Midbrain (tissue), 1 donor: ENCODE measurements at regions not wholly inside any gene's neighbourhood (a gene's known extent, or its start where the extent isn't known, plus 50 kb on each side); places are given as distances from the start of the nearest gene placed in this dataset.
"Not testable (repeated sequence)": the region's sequence is repeated elsewhere in the genome, so short reads cannot be mapped to it uniquely, and the experiment has no call there.

Experiments used
- DNase-seq: peaks from one replicate; lab custom pipeline; 2025; lab: John Stamatoyannopoulos, UW

DNA sequence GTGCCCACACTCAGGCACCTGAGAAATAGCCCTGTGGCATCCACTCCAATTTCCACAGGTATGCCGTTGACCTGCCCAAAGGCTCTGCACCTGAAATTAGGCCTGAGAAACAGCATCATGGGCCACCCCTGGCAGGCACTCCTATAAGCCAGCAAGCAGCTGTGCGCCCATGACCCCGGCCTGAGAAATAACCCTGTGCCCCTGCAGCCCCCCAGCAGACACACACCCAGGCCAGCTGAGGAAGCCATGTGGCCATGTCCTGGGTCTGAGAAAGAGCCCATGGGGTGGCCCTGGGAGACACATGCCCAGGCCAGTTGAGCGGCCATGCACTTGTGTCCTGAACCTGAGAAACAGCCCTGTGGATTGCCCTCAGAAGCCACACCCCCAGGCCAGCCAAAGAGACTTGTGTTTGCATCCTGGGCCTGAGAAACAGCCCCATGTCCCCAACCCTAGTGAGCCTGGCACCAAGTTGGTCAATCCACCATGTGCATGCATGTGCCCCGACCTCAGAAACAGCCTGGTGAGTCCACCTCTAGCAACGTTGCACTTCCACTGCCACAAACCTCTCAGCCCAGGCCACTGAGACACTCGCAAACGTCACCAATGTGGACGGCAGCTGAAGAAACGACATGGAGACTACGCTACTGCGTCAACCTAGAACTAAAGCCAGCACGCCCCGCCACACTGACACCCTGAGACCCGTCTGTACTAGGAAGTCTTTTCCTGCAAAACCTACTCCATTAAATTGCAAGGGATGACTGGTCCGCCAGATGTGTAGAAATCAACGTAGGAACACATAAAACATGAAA is 411.9 kb downstream of the TMEM121 start:
- DNase-seq: no peak

DNA sequence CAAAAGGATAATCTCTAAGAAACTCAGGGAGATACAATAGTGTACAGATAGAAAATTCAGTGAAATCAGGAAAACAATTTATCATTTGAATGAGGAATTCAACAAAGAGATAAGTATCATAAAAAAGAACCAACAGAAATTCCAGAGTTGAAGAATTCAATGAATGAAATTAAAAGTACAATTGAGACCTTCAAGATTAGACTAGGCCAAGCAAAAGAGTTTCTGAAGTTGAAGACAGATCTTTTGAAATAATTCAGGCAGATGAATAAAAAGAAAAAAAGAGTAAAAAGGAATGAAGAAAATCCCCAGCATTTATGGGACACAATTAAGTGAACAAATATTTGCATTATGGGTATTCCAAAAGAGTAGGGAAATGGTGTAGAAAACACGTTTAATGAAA is 412.6 kb downstream of the TMEM121 start:
- DNase-seq: no peak

DNA sequence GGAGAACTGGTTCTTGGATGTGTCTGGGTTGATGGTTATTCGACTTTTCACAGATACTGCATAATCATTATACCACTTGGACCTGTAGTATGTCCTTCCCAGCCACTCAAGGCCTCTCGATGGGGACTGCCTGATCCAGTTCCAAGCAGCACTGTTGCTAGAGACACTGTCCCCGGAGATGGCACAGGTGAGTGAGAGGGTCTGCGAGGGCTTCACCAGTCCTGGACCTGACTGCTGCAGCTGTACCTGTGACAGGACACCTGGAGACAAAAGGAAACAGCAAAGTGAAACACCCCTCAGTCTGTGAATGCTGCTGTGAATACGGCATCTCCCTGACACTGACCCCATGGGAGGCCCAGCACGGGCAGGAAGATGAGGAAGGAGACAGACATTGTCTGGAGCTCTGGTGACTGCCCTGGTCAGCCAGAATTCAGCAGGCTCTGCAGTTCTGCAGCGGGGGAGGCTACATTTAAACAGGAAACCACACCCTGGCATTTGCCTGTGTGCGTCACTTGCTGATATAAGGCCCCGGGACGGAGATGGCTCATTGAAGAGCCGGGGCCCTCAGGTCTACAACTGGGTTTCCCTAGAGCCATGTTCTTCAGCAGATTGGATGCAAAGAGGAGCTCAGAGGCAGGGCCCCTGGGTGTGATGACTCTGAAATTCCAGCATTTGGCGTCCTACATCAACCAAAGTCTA is 413.6 kb downstream of the TMEM121 start:
- DNase-seq: no peak

DNA sequence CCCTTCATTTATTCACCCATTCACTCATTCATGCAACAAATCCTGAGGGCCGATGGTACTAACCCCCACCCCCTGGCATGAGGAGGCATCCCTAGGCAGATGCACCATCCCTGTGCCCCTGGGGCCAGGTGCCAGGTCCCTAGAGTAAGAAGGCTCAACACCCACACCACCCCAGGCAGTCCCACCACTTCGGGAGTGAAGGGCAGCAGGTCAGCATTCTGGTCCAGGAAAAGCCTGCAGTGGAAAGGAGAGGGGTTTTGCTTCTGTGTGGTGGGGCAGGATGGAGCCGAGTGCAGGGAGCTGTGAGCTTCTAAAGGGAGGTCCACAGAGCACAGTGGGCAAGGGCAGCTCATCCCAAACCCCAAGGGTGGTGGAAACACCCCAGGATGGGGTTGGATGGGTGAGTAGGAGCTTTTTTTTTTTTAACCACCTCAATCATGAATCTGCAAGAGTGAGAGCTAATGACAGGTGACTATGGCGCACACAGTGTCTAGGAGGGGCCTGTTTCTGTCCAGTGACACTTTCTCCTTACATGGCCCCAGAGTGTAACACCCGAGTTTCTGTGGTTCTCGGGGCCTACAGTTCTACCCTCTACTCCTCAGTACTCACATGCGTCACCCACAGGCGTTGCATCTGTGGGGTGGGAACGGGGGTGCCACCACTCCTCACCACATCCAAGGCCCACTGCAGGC is 414.3 kb downstream of the TMEM121 start:
- DNase-seq: no peak

DNA sequence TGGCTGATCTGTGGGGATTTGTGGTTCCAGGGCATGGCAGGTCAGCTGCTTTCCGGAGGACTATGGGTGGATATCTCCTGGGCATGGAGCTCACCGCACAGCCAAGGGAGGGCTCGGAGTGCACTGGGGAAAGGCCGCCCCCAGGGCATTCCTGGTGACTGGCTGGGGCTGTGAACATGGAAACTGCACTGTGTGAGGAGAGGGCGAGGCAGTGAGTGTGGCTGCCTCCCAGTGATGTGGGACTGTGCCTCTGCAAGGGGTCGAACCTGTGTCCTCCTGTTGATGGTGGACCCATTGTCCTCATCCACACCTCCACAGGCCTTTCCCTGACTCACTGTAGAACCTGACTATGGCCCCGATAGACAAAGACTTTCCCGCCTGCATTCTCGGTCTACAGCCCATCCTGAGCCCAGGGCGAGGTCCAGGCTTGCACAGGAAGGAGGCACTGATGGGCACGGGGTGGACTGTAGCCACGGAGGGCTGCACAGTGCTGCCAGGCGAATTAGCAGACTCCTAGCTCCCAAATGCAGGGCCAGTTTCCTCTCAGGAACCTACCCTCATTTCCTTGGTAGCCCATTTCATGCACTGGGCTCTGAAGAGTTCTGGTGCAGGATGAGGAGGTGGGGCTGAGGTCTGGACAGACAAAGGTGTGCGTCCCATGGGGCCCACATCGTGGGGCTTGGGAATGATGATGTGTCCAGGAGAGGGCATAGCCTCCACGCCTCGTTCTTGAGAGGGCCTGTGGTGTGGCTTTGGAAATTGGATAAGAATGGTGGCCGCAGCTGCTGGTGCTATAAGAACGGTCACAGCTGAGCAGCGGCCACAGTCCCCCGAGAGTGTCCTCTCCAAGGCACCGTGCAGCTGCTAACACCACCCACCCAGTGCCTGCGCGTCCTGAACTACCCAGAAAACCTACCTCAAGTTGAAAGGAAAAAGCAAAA is 415.1 kb downstream of the TMEM121 start:
- no peak for DNase-seq

DNA sequence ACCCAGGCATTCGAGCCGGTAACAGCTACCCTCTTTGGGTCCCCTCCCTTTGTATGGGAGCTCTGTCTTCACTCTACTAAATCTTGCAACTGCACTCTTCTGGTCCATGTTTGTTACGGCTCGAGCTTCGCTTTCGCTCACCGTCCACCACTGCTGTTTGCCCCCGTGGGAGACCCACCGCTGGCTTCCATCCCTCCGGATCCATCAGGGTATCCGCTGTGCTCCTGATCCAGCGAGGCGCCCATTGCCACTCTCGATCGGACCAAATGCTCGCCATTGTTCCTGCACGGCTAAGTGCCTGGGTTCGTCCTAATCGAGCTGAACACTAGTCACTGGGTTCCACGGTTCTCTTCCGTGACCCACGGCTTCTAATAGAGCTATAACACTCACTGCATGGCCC is 416.3 kb downstream of the TMEM121 start:
- not testable (repeated sequence) for DNase-seq

DNA sequence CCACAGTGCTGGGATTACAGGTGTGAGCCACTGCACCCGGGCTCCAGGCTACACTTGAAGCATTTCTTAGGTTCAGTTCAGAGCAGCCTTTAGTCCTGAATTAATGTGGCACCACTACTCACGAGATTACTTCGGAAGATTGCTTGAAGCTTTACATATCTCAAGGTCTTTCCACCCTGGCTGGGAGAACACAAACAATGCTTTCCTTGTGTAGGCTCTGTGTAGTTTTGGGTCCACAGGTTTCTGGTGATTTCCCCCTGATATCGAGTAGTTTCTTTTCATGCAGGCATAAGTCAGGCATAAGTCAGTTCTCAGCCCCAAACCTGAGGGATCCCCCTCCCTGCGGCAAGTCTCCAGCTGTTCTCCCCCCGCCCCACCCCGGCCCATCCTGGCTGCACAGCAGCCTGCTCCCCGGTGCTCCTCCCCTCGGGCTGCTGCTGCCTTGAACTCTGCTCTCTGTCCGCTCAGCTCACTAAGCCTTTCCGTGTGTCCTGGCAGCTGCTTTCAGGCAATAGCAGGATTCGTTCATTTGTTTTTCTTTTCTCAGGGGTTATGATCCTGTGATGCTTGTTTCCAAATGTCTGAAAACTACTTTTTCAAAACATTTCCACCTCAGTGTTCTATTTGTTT is 417.7 kb downstream of the TMEM121 start:
- DNase-seq: no peak

DNA sequence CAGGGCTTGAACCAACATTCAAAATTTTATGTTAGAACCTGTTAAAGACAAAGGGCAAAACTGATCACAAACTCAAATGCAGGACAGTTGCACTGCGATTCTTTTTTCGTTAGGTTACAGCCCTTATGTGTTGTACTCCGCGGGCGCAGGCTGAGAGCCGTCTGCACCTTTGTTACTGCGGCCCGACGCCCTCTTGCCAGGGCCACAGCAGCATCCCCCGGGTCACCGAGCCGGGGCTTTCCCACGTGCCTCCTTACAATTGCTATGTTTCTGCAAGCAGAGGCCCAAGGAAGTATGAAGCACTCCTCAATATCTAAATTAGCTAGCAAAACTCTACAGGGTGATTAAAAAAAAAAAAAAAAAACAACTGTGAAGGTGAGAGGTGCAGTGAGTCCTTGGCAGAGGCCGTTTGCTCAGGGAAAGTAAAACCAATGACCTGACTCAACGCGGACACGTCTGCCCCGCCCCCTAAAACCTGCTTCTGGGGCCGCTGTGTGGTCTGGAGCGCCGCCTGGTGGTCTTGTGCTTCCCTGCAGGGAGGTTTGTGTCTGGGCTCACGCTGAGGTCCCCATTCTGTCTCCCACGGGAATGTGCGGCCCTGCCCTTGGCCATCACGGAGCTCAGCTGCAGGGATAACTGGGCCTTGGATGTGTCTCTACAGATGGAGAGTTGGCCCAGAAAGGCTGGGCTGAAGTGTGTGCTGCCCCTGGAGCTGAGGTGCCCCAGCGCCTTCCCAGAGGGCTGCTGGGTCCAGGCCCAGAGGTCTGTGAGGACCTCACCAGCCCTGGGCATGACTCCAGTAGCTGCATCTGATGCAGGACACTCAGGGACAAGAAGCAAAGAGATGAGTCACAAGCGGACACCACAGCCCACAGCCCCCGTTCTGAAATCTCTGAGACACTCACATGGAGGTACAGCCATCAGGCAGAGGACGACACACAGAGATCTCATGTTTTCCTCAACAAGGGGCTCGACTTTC is 418.5 kb downstream of the TMEM121 start:
- no peak for DNase-seq

DNA sequence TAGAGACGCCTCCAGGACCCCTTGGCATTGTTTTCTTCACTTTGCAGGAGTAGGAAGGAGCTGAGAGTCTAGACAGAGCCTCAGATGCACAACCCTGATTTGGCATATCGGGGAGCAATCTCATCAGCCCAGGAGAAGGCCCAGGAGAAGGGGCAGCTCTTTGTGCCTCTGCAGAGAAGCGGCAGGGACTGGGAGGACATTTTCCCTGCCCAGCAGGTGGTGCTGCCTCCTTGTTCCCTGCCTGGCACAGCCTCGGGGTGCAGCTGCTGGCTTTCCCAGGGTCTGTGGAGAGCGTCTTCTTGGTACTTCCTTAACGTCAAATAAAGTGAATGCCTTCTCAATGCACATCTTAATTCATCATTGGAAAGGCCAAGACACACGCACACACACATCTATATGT is 419.5 kb downstream of the TMEM121 start:
- DNase-seq: no peak

DNA sequence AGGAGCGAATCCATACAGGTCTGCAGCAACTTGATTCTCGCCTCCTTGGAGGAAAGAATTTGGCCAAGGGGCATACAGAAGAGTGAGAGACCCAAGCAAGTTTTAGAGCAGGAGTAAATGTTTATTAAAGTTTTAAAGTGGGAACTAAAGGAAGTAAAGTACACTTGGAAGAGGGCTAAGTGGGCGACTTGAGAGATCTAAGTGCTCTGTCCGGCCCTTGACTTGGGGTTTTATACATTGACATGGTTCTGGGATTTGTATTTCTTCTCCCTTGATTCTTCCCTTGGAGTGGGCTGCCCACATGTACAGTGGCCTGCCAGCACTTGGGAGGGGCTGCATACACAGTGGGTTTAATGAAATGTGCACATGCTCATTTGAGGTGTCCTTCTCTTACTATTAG is 421.2 kb downstream of the TMEM121 start:
- no peak for DNase-seq

DNA sequence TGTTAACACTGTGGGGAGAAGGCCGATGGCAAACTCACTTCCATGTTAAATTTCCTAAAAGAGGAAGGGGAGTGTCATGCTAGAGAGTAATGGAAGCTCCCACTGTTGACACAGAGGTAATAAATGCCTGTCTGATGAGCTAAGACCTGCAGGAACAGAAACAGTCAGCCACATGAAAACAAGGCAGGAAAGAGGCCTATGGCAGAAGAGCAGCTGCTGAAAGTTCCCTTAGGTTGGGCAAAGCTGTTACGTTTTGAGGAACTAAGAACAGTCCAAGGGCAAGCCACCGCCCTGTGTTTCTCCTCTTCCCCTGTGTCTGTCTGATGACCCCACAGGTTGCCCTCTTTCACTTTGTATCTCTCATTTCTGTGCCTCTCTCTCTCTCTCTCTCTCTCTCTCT is 422.6 kb downstream of the TMEM121 start:
- not testable (repeated sequence) for DNase-seq

DNA sequence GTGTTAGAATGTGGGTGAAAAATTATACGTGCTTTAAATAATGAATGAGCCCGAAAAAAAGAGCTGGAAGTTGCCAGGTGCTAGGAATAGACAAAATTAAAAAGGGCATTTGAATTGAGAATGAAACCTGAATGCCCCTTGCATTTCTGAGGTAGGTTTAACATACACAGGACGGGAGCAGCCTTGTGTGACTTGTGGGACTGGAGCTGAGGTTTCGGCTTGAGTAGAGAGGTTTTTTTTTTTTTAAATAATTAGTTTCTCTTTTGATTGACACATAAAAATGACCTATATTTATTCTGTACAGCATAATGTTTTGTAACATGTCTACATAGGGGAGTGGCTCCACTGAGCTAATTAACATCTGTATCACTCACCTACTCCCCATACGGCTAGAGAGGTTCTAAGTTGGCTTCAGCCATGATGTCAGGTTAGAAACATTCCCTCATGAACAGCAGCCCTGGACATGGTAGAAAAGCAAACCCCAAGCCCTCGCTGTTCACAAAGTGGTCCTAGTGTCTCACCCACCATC is 424.0 kb downstream of the TMEM121 start:
- DNase-seq: not testable (repeated sequence)

DNA sequence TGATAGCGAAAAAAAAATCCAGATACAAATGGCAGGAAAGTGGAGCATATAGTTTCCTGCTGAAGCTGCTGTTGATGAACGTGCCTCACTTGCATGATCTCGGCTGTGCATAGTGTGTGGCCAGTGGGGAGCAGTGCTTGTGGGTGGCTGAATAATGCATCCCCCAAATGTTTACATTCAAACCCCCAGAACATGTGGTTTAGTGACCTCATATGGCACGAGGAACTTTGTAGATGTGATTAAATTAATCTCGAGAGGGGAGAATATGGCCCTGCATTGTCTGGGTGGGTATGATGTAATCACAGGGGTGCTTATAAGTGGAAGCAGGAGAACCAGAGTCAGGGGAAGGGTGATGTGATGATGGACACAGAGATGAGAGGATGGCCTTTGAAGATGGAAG is 425.0 kb downstream of the TMEM121 start:
- DNase-seq: no peak

DNA sequence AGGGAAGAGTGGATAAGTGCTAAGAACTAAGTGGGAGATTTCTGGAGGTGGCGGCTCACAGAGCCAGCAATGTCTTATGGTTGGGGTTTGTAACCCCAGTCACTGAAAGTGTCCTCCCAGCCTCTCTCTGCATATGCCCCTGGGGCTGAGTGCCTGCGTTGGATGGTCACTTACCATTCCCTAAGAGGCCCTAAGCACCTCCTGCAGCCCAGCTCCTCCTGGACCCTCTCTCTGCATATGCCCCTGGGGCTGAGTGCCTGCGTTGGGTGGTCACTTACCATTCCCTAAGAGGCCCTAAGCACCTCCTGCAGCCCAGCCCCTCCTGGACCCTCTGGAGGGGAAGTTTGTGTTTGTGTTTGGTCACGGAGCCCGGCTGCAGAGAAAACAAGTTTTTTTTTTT is 425.8 kb downstream of the TMEM121 start:
- no peak for DNase-seq

DNA sequence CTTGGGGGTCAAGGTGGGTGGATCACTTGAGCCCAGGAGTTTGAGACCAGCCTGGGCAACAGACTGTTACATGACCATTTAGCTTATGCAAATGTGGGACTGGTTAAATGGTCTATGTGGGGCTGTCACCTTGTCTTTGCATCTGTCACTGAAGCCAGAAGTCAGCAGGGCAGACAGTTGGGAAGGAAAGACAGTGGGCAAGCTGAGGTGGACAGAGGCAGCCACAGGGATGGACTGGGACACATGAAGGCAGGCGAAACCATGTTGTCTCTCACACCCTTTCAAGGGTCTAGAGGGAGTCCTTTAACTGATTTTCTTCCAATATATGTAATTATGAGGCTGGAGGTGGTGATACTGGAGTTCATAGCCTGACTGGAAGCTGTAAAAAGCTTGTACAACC is 426.4 kb downstream of the TMEM121 start:
- DNase-seq: no peak

DNA sequence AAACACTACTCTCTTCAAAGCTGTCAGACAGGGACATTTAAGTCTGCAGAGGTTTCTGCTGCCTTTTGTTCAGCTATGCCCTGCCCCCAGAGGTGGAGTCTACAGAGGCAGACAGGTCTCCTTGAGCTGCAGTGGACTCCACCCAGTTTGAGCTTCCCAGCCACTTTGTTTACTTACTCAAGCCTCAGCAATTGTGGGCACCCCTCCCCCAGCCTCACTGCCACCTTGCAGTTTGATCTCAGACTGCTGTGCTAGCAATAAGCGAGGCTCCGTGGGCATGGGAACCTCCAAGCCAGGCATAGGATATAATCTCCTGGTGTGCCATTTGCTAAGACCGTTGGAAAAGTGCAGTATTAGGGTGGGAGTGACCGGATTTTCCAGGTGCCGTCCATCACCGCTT is 435.2 kb downstream of the TMEM121 start:
- not testable (repeated sequence) for DNase-seq

DNA sequence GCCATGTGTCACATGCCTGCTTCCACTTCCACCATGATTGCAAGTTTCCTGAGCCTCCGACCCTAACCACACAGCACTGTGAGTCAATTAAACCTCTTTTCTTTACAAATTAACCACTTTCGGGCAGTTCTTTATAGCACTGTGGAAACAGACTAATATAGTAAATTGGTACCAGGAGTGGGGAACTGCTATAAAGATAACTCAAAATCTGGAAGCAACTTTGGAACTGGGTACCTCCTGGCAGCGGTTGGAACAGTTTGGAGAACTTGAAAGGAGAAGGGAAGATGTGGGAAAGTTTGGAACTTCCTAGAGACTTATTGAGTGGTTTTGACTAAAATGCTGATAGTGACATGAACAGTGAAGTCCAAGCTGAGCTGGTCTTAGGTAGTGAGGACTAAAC is 436.1 kb downstream of the TMEM121 start:
- no peak for DNase-seq

DNA sequence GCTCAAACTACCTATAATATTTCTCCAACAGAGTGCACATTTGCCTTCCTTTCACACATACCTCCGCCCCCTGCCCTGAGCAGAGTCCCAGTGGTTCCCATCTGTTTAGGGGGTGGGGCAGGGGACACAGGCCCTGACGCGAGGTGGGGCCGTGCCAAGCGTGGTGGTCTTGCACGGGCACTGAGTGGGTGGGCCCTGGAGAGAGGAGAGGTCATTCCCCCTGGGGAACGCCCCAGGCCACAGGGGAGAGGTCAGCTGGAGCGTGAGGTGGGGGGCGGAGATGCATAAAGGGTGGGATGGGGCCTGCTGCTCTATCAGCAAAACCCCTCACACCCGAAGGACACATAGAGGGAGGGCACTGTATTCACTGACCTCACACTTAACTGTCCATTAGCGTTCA is 441.9 kb downstream of the TMEM121 start:
- DNase-seq: no peak

DNA sequence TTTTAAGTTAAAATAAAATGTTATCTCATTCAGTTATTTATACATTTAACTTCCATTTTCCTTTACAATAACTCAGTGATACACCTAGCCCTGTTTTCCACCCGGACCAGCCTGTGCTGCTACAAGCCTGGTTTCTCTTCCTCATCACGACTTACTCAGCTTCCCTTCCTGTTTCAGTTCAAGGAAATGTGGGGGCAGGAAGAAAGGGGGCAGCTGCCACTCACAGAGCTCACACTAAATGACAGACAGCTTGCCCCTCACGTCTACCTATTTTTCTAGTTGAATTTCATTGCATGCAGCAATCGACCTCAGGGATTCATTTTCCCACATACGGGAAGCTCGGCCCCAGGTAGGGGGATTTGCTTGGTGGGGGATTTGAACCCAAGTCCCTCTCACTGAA is 442.6 kb downstream of the TMEM121 start:
- not testable (repeated sequence) for DNase-seq

DNA sequence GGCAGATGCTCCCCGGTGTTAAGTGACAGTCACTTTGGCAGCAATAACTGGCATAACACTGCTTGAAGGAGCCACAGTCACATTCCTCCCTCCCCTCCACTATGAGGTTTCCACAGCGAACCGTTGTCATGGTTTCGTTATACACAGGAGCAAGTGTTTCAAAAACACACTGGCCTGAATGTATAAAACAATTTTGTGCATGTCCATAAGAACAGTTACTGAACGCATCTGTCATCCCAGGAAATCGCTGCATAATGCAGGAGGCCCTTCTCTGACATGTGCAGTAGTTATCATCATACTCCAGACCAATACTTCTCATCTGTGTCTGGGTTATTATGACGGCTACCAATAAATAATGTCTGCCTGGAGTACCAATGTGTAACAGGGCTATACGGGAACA is 444.4 kb downstream of the TMEM121 start:
- DNase-seq: not testable (repeated sequence)
